ENCODE measurements at regions not wholly inside any gene's neighbourhood (a gene's known extent, or its start where the extent isn't known, plus 50 kb on each side); places are given as distances from the start of the nearest gene placed in this dataset.
"Not testable (repeated sequence)": the region's sequence is repeated elsewhere in the genome, so short reads cannot be mapped to it uniquely, and the experiment has no call there.

- Mint-ChIP-seq H3K27ac (no peak overlapping the region), H3K36me3 (no peaks in the 10 kb centered on the region), H3K9me3 (peaks cover 22% of the 10 kb centered on the region), H3K4me1 (no peaks in the 10 kb centered on the region), H3K4me3 (no peak overlapping the region), H3K27me3 (no peaks in the 10 kb centered on the region)
- CTCF ChIA-PET = interaction anchor here (0.6 kb wide), 1 partner anchor 261 kb away, joined by 3 read pairs; no protein-coding TSS in a partner anchor
- DNase-seq = no peak
Measured at GRCh38 chr19:28437390-28438346, 775.3 kb downstream of the UQCRFS1 start.

- CTCF ChIA-PET = no interaction called here
- Mint-ChIP-seq H3K27ac (no peak overlapping the region), H3K36me3 (no peaks in the 10 kb centered on the region), H3K9me3 (peaks cover 31% of the 10 kb centered on the region), H3K4me3 (no peak overlapping the region), H3K4me1 (no peaks in the 10 kb centered on the region), H3K27me3 (no peaks in the 10 kb centered on the region)
- no peak for DNase-seq
Measured at GRCh38 chr19:28436320-28436719, 776.6 kb downstream of the UQCRFS1 start.

DNA sequence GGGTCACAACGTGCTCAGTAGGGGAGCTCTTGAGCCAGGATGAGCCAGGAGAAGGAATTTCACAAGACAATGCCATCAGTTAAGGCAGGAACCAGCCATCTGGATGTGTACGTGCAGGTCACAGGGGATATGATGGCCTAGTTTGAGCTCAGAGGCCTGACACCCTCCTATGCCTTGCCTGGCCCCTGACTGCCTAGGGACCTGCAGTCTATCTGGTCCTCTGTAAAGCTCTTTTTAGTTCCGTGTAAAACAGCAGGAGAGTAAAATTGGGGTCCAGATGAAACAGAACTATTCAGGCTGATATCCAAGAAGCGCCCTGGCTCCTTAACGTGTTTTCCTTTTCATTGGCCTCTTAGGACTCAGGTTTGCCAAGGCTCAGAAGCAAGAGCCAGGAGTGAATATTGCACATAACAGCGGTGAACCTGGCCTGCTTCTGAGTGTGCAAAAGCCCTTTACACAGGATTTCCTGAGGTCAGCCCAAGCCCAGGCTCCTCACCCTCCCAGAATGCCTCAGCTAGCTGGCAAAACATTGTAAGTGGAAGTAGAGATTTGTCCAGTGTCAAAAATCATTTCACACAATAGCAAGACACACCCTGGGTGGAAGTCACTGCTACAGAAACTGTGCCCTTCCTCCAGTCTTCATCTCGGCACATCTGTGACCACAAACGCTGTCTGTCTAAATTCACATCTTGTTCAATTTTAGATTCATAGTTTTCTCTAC, 777.2 kb downstream of the UQCRFS1 start:
- DNase-seq = no peak
- Mint-ChIP-seq H3K27ac (no peak overlapping the region), H3K27me3 (no peaks in the 10 kb centered on the region), H3K4me3 (no peak overlapping the region), H3K9me3 (peaks cover 31% of the 10 kb centered on the region), H3K36me3 (no peaks in the 10 kb centered on the region), H3K4me1 (no peaks in the 10 kb centered on the region)
- CTCF ChIA-PET = no interaction called here

DNA sequence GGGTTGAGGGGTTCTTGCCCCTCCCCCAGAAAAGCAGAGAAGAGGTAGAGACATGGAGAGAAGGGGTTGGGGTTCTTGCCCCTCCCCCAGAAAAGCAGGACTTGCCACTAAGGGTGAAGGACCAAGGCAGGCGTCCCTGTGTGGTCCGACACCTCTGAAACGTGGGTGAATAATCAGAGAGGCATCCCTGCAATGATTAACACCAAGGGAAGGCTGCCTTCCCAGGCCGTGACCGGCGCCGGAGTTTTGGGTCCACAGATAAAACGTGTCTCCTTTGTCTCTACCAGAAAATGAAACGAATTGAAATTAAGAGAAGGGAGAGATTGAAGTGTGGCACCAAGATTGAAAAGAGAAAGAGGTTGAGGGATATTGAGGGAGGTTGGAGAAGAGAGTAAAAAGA, 778.2 kb downstream of the UQCRFS1 start:
- H3K27me3 Mint-ChIP-seq, CTCF ChIA-PET, H3K4me1 Mint-ChIP-seq, H3K36me3 Mint-ChIP-seq, DNase-seq, H3K27ac Mint-ChIP-seq, H3K4me3 Mint-ChIP-seq: not testable (repeated sequence)
- H3K9me3 Mint-ChIP-seq = peaks cover 31% of the 10 kb centered on the region

DNA sequence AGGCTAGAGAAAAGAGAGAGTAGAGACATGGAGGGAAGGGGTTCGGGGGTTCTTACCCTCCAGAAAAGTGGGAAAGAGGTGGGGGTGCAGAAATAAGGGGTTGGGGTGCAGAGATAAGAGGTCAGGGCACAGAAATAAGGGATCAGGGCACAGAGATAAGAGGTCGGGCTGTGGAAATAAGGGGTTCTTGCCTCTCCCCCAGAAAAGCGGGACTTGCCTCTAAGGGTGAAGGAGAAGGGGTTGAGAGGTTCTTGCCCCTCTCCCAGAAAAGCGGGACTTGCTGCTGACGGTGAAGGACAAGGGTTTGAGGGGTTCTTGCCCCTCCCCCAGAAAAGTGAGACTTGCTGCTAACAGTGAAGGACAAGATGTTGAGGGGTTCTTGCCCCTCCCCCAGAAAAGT, 778.6 kb downstream of the UQCRFS1 start:
- H3K27ac Mint-ChIP-seq, H3K4me3 Mint-ChIP-seq, DNase-seq, H3K27me3 Mint-ChIP-seq, H3K36me3 Mint-ChIP-seq, CTCF ChIA-PET, H3K4me1 Mint-ChIP-seq: not testable (repeated sequence)
- peaks cover 31% of the 10 kb centered on the region for H3K9me3 Mint-ChIP-seq

GRCh38 chr19:28433166-28433565, 779.8 kb downstream of the UQCRFS1 start:
- H3K9me3 Mint-ChIP-seq = peaks cover 32% of the 10 kb centered on the region
- H3K27ac Mint-ChIP-seq, H3K4me3 Mint-ChIP-seq, CTCF ChIA-PET, DNase-seq, H3K36me3 Mint-ChIP-seq, H3K4me1 Mint-ChIP-seq, H3K27me3 Mint-ChIP-seq: not testable (repeated sequence)

DNA sequence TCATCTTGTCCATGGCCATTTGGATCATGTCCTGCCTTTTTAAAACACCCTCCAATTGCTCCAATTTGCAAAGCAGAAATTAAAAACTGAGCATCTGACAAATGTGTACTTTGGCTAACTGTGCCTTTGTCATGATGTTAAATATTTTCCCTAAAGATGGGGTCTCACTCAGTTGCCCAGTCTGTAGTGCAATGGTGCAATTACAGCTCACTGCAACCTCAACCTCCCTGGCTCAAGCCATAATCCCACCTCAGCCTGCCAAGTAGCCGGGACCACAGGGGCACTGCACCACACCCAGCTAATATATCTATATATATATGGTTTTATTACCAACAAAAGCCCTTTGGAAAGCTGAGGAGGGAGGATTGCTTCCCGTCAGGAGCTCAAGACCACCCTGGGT, 782.7 kb downstream of the UQCRFS1 start:
- H3K27me3 Mint-ChIP-seq = no peaks in the 10 kb centered on the region
- H3K36me3 Mint-ChIP-seq = no peaks in the 10 kb centered on the region
- H3K4me1 Mint-ChIP-seq = no peaks in the 10 kb centered on the region
- CTCF ChIA-PET = no interaction called here
- H3K27ac Mint-ChIP-seq = no peak overlapping the region
- no peak overlapping the region for H3K4me3 Mint-ChIP-seq
- H3K9me3 Mint-ChIP-seq = peaks cover 33% of the 10 kb centered on the region
- DNase-seq = no peak

- DNase-seq = no peak
- no peaks in the 10 kb centered on the region for H3K27me3 Mint-ChIP-seq
- no peak overlapping the region for H3K4me3 Mint-ChIP-seq
- peak overlapping the region; percentile 6 for H3K27ac Mint-ChIP-seq
- CTCF ChIA-PET = no interaction called here
- H3K36me3 Mint-ChIP-seq = no peaks in the 10 kb centered on the region
- H3K4me1 Mint-ChIP-seq = no peaks in the 10 kb centered on the region
- peaks cover 26% of the 10 kb centered on the region for H3K9me3 Mint-ChIP-seq
Measured at GRCh38 chr19:28429356-28429755, 783.6 kb downstream of the UQCRFS1 start.

GRCh38 chr19:28428663-28429348, 784.1 kb downstream of the UQCRFS1 start:
- Mint-ChIP-seq H3K27me3 (no peaks in the 10 kb centered on the region), H3K4me1 (no peaks in the 10 kb centered on the region), H3K4me3 (no peak overlapping the region), H3K27ac (no peak overlapping the region), H3K36me3 (no peaks in the 10 kb centered on the region), H3K9me3 (peaks cover 21% of the 10 kb centered on the region)
- CTCF ChIA-PET = no interaction called here
- no peak for DNase-seq

DNA sequence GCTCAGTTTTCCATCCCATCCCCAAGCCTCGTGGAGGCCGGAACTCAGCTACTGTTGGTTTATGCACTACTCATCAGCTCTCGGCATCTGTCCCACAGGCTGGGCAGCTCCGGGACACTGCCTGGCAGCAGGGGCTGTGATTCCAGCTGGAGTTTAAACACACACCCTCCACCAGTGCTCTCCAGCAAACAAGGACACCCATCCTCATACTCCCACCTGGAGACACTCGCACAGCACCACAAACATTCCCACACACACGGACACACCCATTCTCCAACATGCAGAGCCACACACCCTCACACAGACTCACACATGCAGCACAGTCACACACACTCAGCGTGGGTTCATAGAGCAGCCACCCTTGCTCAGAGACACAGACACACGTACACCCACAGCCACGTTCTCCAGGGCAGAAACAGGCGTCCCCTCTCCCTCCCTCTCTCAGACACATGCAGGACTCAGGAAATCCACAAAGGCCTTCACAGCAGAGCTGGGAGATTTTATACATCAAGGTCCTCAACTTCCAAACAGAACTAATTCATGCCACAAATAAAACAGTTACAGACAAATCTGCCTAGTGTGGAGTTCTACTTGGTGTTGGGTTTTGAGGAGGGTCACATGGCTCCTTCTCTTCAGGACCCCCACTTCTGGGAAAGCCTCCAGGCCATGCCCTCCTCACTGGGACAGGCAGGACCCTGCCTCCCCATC, 785.4 kb downstream of the UQCRFS1 start:
- H3K27ac Mint-ChIP-seq = no peak overlapping the region
- H3K9me3 Mint-ChIP-seq = peaks cover 11% of the 10 kb centered on the region
- H3K4me3 Mint-ChIP-seq = no peak overlapping the region
- no peaks in the 10 kb centered on the region for H3K4me1 Mint-ChIP-seq
- DNase-seq = no peak
- no peaks in the 10 kb centered on the region for H3K27me3 Mint-ChIP-seq
- no peaks in the 10 kb centered on the region for H3K36me3 Mint-ChIP-seq
- CTCF ChIA-PET = no interaction called here

- Mint-ChIP-seq H3K4me1 (no peaks in the 10 kb centered on the region), H3K27ac (no peak overlapping the region), H3K27me3 (no peaks in the 10 kb centered on the region), H3K36me3 (no peaks in the 10 kb centered on the region), H3K9me3 (peaks cover 7% of the 10 kb centered on the region), H3K4me3 (no peak overlapping the region)
- DNase-seq = no peak
- CTCF ChIA-PET = no interaction called here
Measured at GRCh38 chr19:28426730-28427225, 786.2 kb downstream of the UQCRFS1 start.

- CTCF ChIA-PET = no interaction called here
- no peaks in the 10 kb centered on the region for H3K36me3 Mint-ChIP-seq
- no peak overlapping the region for H3K27ac Mint-ChIP-seq
- H3K27me3 Mint-ChIP-seq = no peaks in the 10 kb centered on the region
- H3K4me3 Mint-ChIP-seq = no peak overlapping the region
- DNase-seq = no peak
- no peaks in the 10 kb centered on the region for H3K4me1 Mint-ChIP-seq
- H3K9me3 Mint-ChIP-seq = peaks cover 7% of the 10 kb centered on the region
Measured at GRCh38 chr19:28426110-28426729, 786.7 kb downstream of the UQCRFS1 start.

DNA sequence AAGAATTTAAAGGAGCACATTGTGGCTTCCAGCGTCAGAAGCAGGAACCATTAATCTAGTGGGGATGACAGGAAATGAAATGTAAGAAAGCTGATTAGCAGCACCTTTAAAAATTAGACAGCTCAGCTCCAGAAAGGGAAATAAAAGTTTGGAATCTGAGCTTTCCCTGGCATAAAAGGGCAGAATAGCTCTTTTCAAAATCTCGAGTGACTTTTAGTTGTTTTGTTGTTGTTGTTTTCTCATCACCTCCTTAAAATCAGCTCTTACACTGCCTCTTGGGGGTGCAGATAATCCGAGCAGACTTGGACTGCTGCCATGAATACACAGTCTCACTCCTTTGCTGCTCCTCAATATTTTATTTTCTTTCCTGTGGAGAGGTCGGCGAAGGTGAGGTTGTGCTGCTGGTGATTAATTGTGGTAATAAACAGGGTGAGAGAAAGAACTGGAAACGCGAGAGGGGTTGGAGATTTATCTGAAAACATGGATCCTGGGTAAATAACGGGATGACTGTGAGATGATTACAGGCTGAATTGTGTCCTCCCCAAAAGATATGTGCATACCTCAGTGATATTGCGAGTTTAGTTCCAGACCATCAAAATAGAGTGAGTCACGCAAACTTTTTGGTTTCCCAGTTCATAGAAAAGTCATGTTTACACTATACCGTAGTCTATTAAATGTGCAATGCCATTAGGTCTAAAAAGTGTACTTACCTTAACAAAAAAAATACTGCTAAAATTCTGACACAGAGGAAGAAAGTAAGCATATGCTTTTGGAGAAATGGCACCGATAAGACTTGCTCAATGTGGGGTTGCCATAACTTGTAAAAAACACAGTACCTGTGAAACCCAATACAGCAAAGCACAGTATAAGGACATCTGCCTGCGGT, 787.7 kb downstream of the UQCRFS1 start:
- CTCF ChIA-PET = no interaction called here
- Mint-ChIP-seq H3K36me3 (no peaks in the 10 kb centered on the region), H3K4me1 (no peaks in the 10 kb centered on the region), H3K4me3 (no peak overlapping the region), H3K9me3 (peaks cover 7% of the 10 kb centered on the region), H3K27me3 (no peaks in the 10 kb centered on the region), H3K27ac (no peak overlapping the region)
- no peak for DNase-seq
